ENCODE measurements at regions not wholly inside any gene's neighbourhood (a gene's known extent, or its start where the extent isn't known, plus 50 kb on each side); places are given as distances from the start of the nearest gene placed in this dataset.

- Mint-ChIP-seq H3K27me3 (ENCODE audit: insufficient read depth, low read depth, poor library complexity) (no peaks in the 10 kb centered on the region), H3K36me3 (ENCODE audit: low read depth) (peaks cover 13% of the 10 kb centered on the region; the same call in 2 of the 3 replicates)
- no peak for ATAC-seq
Measured at GRCh38 chr12:27387473-27387872, 54.8 kb downstream of the BMAL2 start.

More at GRCh38 chr12:27387473-27387872, 54.8 kb downstream of the BMAL2 start:
- Histone ChIP-seq H3K27me3 (ENCODE audit: insufficient read depth) (no peaks in the 10 kb centered on the region), H4K20me1 (replicated peaks; ENCODE audit: insufficient read depth) (no peaks in the 10 kb centered on the region; the same call in 1 of the 2 replicates), H3K27ac (ENCODE audit: low read depth) (no peak overlapping the region), H2AFZ (no peak overlapping the region), H3K4me1 (ENCODE audit: insufficient read depth) (no peaks in the 10 kb centered on the region), H3K4me2 (no peak overlapping the region), H3F3A (replicated peaks; ENCODE audit: low read depth) (no peaks in the 10 kb centered on the region), H3K9me2 (ENCODE audit: insufficient read depth) (no peaks in the 10 kb centered on the region), H3K36me3 (ENCODE audit: insufficient read depth) (0 out of 2 replicates have a peak, but pooled peaks cover 3% of the 10 kb centered on the region), H3K4me3 (no peak overlapping the region), H3K79me2 (replicated peaks; ENCODE audit: insufficient read depth) (no peaks in the 10 kb centered on the region)
- H3K4me1 Mint-ChIP-seq: no peaks in the 10 kb centered on the region
- H3K4me3 Mint-ChIP-seq: no peak overlapping the region
- no peak for DNase-seq (ENCODE audit: low spot score)
- TF ChIP-seq CTCF (conservative IDR thresholded peaks at IDR 0.05; ENCODE audit: low read depth in 2 of 2) (no peak), ETS1 (IDR thresholded peaks at IDR 0.05) (no peak), ZNF114 (CRISPR knock-in tag; IDR thresholded peaks at IDR 0.05) (no peak), NANOG (IDR thresholded peaks at IDR 0.05; ENCODE audit: borderline replicate concordance) (no peak), EZH2 (IDR thresholded peaks at IDR 0.05; ENCODE audit: low read depth, unreplicated experiment) (no peak), ZNF462 (CRISPR knock-in tag; IDR thresholded peaks at IDR 0.05) (no peak), ZNF331 (CRISPR knock-in tag; IDR thresholded peaks at IDR 0.05; ENCODE audit: low read depth) (no peak), POLR2AphosphoS5 (IDR thresholded peaks at IDR 0.05; ENCODE audit: low read depth) (no peak)
- H3K9me3 Mint-ChIP-seq: no peaks in the 10 kb centered on the region
- no peak overlapping the region for H3K27ac Mint-ChIP-seq

Measured in GM23338 (cell line).